ENCODE measurements at regions not wholly inside any gene's neighbourhood (a gene's known extent, or its start where the extent isn't known, plus 50 kb on each side); places are given as distances from the start of the nearest gene placed in this dataset.

DNA sequence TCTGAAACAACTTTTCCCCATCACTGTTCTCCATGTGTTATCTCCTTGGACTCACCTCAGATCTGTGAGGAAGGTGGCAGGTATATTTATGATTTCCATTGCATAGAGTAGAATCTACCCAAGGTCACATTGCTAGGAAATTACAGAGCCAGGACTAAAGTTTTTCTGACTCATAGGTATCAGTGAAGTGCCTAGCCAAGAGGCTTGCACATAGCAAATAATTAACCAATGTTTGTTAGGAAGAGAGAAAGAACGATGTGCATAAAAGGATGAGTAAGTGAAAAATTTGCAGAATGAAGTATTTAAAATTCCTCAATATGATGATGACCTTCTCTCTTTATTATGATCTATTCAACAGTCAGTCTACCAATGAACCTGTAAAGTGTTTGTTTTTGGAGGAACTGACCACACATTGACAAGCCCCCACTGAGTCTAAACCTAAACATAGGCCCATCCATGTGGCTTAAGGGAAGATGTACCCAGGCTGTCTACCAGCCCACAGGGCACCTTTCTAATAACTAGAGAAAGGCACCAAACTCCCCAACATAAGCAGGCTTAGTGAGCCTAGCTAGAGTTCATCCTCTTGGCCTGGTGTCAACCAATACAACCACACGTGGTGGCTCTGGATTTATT lies 252.9 kb upstream of the ZMIZ1 start:
- no peak for DNase-seq

DNA sequence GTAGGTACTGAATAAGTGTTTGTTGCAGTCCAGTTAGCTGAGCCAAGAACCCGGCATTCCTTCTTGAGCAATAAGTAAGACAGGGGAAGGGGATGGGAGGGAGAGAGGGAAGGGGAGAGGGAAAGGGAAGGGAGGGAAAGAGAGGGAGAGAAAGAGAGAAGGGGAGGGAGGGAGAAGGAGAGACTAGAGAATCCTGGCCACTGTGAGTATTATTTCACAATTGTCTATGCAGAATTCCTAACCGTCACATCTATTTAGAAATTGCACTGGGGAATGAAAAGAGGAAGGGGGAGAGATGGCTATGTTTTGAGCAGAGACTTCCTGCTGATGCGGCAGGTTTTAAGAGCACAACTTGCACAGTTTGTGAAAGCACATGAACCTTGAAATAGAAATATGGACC lies 251.4 kb upstream of the ZMIZ1 start:
- DNase-seq, result no peak

DNA sequence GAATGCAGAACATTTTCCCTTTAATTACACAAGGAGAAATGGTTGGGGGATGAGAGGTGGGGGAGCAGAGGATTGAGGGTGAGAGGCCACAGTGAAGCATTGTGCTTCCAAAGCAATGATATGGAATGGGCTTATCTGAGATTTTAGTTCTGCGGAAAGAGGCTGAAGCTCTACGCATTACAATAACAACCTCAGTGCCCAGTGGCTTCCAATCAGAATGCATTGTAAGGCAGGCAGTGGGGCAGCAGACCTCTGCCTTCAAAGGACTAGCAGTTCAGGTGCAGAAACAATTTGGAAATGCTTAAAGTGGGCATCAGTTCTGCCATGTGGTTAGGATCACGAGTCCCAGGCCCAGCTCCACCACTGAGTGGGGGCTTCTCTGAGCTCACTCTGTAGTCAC lies 251.0 kb upstream of the ZMIZ1 start:
- DNase-seq, result no peak

DNA sequence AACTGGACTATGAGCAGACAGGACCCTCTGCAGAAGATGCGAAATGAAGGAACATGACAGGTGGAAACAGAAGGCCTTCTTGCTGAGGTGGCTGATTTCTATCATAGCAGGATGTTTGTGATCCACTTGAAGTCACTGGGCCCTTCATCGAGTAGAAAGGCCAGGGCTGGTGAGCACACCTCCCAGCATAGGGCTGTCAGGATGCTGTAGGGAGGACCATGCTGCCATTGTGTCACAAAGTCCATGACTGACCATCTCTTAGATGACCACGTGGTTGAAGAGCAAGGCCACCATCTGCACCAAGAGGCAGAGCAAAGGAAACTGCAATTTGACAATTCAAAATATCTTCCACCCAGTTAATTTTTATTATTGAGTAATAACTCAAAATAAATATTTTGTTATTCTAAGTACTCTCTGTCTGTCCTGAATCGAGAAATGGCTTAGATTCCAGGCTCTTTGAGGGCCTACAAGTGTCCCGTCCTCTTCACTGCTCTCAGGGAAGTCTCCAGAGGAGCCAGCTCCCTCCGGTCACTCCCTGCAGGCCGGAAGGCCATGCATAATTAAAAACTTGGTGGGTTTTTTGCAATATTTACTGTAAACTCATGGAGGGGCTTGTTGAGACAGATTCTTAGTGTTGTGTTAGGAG lies 249.3 kb upstream of the ZMIZ1 start:
- no peak for DNase-seq

DNA sequence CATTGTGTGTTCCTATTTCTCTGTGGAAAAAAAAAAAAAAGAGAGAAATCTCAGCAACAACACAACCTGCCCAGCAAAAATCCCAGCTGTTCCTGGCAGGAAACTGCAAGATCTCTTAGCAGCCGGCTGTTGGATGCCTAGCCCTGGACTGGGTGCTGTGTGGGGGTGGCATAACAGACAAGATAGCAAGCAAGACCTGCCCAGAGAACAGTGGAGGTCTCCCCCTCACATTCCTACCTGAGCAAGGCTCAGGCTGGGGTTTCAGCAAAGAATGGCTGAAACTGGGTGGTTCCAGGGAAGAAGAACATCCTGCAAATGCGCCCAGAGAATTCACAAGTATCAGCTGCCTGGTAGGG lies 248.8 kb upstream of the ZMIZ1 start:
- DNase-seq, result no peak

DNA sequence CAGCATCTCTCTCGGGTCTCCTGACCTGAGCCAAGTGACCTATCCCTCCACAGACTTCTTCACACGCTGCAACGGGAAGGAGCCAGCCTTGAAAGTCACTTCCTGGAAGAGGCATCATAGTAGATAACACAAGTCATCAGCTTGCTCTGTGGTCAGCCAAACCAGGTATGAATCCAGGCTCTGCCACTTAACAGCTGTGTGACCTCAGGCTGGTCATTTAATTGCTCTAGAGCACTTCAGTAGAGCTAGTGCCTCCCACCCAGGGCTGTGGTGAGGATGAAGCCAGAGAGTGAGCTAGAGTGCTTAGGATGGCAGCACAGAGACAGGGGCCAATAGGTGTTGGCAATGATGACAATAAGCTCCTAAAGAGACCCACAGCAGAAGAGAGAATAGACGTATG lies 247.7 kb upstream of the ZMIZ1 start:
- DNase-seq, result no peak

DNA sequence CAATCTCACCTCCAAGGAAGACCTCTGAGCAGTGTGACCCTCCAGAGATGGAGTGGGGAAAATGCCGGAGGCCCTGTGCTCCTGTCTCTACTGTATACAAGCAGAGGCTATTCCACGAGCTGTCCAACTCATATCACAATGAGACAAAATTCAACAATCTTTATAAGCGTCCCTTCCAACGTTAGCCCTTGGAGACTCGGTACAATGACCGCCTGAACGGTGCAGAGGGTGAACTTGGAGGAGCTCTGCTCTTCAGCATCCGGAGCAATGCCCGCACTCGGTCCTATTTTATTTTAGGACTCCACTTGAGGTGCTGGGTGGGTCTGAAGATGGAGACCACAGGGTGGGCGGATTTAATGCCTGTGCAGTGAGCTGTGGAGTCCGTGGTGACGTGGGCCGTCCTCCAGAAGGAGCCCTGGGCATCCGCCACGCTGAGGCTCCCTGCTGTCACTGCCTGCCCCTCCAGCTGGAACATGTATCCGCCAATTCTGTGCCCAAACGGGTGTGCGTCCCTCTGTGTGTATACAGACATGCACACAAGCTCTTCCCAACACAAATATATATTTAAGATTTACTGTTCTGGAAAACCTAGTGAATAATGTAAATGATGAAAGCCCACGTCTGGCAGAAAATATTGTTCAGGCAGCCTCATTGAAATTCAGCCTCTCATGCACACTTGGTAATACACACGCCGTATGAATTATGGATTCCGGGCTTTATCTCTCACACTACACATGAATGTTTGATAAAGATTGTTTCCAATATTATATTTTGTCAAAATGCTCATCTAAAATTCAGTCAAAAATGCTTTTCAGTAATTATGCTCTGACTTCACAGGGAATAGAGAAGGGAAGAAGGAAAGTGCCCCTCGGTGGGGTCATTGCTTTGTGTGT lies 239.9 kb upstream of the ZMIZ1 start:
- no peak for DNase-seq

DNA sequence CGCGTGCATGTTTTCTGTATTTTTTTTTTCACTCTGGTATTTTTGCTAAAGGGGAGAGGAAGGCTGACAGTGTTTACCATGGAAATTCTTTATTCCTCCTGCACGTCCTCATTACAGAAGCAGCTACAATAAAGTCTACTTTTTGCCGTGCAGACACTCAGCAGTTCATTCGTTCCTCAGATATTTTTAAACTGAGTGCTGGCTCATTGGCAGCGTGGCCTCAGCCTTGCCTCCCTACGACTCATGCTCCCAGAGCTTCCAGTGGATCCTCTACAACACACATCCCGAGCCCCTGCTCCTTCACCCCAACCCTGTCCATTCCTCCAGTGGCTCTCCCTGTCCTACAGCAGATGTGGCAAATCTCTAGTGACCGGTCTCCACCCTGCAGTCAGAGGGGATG lies 239.2 kb upstream of the ZMIZ1 start:
- DNase-seq, result no peak

DNA sequence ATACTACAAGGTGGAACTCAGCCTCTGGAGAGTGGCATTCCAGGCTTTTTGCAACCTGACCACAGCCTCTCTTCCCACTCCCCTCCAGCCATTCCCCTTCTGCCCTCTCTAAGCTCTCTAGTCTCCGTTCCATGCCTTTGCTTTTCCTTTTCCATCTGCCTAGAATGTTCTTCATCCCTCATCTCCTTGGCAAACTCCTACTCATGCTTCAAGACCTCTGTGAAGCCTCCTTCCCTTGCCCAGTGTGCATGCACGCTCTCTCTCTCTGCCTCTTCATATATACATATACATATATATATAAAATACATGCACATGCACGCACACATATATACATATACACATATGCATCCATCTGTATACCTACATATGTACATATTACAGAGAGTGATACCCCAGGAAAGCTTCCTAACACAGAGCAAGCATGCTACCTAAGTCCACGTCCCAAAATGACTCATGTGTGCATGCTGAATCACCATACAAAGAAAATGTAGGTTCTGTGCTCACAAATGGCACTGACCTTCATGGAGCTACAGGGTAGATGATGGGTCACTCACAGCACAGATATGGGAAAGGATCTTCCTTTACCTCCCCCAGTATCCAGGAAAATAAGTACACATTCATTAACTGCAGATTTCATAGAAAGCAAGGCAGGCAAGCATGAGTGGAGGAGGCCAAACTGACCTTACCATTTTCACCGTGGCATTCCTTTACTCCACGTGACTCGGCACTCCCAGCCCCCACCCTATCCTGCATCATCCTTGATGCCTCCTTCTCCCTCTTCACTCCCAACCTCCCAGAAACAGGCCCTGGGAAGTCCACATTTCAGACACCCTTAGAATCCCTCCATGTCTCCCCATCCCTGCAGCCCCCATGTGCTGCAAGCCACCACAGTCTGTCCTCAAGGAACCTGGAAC lies 238.4 kb upstream of the ZMIZ1 start:
- no peak for DNase-seq

DNA sequence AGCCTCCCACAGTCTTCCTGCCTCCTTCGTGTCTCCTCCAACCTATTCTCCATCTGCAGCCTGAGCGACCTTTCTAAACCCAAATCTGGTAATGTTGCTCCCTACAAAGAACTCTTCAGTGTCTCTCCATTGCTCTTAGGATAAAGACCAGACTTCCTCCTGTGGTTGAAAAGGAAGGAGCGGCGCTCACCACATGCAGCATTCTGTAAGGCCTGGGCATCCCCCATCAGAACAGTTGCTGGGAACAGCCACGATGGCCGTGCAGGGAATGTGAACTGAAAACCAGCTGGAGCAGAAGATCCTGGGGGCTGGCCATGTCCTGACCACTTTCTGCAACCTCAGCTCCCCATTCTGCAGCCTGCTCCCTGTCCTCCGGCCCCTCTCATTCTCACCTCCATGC lies 237.8 kb upstream of the ZMIZ1 start:
- DNase-seq, result peak; percentile 16

DNA sequence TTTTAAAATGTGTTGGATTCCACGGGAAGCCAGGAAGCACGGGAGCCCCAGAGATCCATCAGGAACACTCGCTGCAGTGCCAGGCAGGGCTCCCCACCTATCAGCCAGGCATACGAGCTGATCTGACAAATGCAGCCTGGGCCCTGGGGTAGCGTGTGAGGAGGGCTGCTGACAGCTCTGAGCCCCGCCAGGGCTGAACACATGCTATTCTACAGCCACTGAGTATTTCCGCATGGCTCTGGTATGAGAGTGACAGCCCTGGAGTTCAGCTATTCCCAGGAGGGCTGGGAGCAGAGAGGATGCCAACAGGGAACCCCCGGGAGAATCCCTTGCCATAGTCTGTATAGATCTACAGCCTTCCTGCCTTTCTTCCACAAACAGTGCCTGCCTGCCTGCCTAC lies 237.3 kb upstream of the ZMIZ1 start:
- DNase-seq, result no peak

DNA sequence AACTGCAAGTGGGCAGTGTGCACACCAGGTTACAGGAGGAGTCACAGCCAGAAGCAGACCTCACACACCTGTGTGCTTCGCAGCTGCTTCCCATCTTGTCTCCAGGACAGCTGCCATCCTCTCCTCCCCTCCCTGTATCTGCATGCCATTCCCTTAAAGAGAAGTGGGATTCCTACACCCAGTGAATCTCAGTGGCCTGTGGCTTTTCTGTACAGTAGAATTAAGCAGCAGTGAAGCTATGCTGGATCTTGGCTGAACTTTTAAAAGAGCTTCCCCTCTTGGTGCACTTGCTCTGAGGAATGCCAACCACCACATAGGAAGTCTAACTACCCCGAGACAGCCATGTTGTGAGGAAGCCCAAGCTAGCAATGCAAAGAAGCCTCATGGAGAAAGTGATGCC lies 236.5 kb upstream of the ZMIZ1 start:
- DNase-seq, result no peak

DNA sequence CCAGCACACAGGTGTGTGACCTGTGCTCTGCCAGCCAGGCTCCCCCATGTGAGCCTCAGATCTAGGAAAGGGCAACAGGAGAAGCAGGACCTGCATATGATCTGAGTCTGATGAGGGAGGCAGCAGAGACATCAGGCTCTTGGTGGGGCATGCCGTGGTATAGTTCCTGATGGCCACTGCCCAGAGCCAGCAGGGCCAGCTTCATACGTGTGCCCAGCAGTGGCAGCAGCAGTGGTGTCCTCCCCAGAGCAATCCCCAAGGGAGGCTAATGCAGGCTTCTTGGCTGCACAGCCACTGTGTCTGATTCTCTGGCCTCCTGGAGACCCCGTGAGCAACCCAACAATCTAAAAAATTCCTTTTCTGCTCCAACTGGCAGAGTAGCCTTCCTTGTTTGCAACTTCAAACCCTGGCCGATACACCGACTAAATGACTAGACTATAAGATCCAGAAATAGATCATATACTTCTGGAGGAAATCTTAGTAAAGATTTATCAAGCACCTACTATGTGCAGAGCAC lies 230.6 kb upstream of the ZMIZ1 start:
- DNase-seq, result no peak

DNA sequence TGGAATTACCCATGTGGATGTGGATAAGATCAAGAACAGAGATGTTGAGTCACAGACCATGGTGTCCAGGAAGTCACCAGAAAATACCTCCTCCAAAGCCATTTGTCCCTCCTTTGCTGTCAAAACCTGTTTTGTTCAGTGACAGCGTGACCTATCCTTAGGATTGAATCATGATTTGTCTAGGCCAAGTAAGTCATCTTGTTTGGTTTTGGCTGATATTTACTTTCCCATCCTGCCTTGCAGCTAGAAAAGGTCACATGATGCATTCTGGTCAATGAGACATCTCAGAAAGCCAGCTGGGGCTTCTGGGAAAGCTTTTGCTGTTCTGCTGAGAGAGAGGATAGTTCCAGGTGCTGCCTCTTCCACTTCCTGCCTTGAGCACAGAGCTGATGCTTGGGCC lies 225.3 kb upstream of the ZMIZ1 start:
- no peak for DNase-seq

DNA sequence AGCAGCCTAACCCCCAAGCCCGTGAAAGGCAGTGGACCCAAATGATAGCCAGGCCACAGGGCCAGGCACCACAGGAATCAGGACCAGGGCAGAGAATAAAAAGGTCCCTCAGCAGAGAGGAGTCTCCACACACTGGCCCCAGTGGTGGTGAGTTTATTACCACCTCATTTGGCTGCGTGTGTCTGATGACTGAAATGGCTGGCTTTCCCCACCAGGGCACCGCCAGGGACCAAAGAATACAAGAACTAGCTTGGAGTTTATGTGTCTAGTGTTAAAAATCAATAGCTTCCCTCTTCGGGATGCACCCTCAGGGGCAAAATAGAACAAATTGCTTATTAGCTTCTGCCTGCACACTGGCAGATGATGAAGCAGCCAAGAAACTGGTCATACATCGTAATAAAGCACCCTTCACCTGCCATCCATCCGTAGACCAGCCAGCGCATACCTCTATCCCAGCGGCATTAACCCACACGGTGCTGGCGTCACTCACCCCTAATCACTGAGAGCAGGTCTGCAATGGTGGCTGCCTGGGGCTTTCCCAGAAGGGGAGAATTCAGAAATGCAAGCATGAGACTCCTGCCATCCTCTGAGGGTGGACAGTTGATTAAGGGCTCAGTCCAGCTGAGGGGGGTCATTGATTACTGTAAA lies 223.7 kb upstream of the ZMIZ1 start:
- no peak for DNase-seq

DNA sequence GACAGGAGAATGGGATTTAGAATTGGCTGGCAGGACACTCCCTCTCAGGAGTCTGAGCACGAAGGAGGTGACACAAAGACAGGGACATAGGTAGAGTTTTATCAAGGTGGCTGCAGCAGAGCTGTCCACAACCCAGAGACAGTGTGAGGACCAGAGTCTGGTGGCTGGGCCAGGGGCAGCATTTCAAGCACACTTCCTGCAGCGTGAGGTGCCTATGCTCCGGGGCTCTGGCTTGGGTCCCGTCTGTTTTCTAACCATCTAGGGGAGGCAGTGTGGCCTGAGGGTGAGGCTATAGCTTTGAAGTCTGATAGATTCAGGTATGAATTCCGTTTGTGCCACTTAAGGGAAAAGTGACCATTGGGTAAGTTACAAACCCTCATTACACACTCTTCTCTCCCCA lies 222.7 kb upstream of the ZMIZ1 start:
- DNase-seq, result no peak

DNA sequence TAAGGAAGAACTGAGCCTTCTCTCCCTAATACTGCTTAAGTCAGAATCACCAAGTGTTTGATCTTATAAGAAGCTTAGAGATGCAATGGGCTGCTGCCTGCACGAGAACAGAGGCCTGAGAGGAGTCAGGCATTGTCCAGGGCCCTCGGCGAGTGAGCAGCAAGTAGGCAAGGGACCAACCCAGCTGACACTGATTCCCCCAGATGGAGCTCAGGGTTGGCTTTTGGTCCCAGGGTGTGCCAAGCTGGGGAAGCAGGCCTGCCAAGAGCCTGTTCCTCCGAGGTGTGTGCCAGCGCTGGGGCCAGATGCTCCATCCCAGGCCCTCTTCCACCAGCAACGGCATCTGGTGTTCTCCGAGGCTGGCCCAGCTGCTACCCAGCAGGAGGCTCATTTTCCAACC lies 222.0 kb upstream of the ZMIZ1 start:
- DNase-seq, result no peak

DNA sequence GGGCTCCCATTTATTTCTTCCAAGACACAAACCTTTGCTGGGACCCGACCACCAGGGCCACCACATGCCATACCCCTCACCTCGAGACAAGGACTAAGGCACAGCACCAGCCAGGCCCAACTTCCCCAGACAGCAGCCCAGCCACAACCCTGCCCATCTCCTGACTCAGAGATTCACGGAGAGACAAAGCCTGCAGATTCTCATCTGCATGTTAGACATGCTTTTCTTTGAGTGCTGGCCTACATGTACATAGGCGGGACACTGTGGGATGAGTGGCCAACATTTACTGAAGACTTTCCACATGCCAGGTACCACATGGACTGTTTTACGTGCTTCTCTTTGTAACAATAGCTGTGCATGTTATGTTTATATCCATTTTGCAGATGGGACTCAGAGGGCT lies 221.3 kb upstream of the ZMIZ1 start:
- DNase-seq, result no peak

DNA sequence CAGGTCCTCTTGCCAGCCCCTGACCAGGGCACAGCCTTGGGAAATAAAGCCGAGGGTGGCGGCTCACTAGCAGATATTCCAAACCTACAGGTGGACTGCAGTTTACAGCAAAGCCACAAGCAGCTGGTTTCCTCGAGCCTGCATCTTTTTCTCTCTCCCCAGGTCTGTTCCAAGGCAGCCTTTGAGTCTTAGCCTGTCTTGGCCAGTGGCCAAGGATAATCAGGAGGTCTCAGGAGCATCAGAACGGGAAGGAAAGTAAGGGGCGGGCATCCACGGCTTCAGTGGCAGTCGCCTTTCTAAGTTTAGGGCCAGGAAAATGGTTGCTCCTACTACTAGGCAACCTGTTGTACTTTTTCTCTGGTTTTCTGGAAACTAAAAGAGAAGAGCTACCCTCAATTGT lies 219.7 kb upstream of the ZMIZ1 start:
- DNase-seq, result no peak

DNA sequence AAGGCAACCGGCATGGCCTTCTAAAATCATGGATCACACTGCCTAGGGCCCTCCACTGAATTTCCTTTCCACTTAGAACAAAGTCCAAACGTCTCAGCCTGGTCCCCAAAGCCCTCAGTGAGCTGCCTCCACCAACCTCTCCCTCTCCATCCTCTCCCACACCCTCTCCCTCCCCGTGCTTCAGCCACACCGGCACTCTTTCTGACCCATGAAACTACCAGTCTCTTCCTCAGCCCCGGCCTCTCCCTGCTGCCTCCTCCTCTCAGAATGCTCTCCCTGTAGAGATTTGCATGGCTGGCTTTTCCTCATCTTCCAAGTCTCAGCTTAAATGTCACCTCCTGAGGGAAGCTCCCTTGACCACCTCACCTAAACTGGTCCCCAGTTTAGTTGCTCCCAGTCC lies 219.0 kb upstream of the ZMIZ1 start:
- DNase-seq, result no peak

DNA sequence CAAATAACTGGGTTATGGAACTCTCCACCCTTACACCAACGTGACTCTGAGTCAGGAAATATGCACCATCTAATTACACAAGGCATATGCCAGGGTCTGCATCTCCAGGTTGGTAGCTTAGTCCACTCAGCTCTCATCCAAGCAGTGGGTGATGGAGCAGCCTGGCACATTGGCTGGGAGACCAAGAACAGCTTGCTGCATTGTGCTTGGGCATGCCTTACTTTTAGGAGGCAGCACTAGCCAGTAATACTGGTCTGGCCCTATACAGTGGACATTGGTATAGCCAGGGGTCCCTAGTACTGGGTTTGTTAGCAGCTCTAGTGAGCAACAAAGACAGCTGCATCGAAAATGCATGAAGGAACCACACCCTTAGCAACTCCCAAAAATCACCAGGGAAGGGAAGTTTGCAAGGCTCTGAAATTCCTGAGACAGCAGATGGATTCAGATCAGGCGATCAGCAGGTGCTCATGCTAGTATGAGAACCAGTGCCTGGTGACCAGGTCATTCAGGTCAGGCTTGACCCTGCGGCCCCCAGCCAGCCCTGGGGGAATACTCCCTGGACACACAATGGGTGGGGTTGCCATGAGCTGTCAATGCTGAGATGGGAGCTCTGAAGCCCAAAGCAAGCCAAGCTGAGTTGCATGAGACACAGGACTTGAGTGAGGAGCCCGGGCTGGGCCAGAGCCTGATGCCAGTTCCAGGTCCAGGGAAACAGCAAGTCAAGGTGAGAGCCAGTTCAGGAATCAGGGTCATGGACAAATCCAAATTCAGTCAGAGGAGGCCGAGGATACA lies 217.9 kb upstream of the ZMIZ1 start:
- no peak for DNase-seq

DNA sequence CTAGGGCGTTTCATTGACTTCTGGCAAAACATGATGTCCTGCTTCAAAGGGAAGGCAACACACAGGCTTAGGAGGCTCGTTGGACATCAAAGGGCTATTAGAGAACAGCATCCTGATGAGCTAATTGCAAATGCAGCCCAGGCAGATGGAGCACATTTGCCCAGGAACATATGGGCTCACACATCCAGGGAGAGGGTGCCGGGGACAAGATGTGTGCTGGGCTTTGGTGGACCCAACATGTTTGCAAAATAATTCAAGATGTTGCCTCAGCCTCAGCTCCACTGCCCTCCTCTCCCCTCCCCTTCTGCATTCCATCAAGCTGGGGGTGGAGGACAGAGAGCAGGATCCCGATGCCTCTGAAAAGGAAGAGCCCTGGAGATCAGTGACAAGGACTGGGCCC lies 217.1 kb upstream of the ZMIZ1 start:
- no peak for DNase-seq

Measured in hematopoietic multipotent progenitor cell treated with erythropoietin and hydrocortisone succinate and interleukin-3 and kit ligand, for 6 days (in vitro differentiated cells).